Stomach (tissue), 4 donors: ENCODE measurements at regions not wholly inside any gene's neighbourhood (a gene's known extent, or its start where the extent isn't known, plus 50 kb on each side); places are given as distances from the start of the nearest gene placed in this dataset.

Experiments
- CTCF ChIP-seq, 7 experiments: fragments of 450-650 bp in 4 of 7; fragments of 200-600 bp in 3 of 7; sonication (generic) in 3 of 7; IDR thresholded peaks; one replicate each; pipeline ENCODE4 v1.5.1; 2016 to 2019; ENCODE audit warnings: antibody characterized with exemption in 7 of 7, control low read depth in 2 of 7, mild to moderate bottlenecking in 1 of 7
- EP300 ChIP-seq: sonication (generic); formaldehyde crosslinking; IDR thresholded peaks from one replicate; pipeline ENCODE4 v1.6.1; 2017; ENCODE audit warnings: antibody characterized with exemption
- POLR2AphosphoS5 ChIP-seq, 3 donors: sonication (generic); formaldehyde crosslinking; IDR thresholded peaks; one replicate each; pipeline ENCODE4 v1.6.1; 2016; ENCODE audit warnings: antibody characterized with exemption in 3 of 3

GRCh38 chr9:11088821-11089374 lies 476.1 kb upstream of the PTPRD start:
- no peak for TF ChIP-seq POLR2AphosphoS5 (IDR thresholded peaks at IDR 0.05)
- TF ChIP-seq CTCF (IDR thresholded peaks at IDR 0.05) = no peak
- no peak for TF ChIP-seq EP300
